Dedifferentiated amniotic fluid mesenchymal stem cell (primary cell): ENCODE measurements at regions not wholly inside any gene's neighbourhood (a gene's known extent, or its start where the extent isn't known, plus 50 kb on each side); places are given as distances from the start of the nearest gene placed in this dataset.

Experiments used
- DNase-seq: peaks from one replicate; pipeline ENCODE4 v3.0.0-alpha.2; 2016; ENCODE audit errors: extremely low spot score

GRCh38 chr6:44660561-44661220, 273.2 kb downstream of the CDC5L start:
- DNase-seq = peak; percentile 16

- no peak for DNase-seq
Observed at GRCh38 chr6:44661221-44662008, 273.9 kb downstream of the CDC5L start.

- no peak for DNase-seq
Observed at GRCh38 chr6:44662461-44663121, 275.1 kb downstream of the CDC5L start.

- no peak for DNase-seq
Observed at GRCh38 chr6:44663860-44664634, 276.5 kb downstream of the CDC5L start.

- peak; percentile 29 for DNase-seq
Observed at GRCh38 chr6:44664716-44665115, 277.2 kb downstream of the CDC5L start.

GRCh38 chr6:44665143-44665542, 277.6 kb downstream of the CDC5L start:
- no peak for DNase-seq

- DNase-seq = no peak
Observed at GRCh38 chr6:44665683-44666082, 278.2 kb downstream of the CDC5L start.

GRCh38 chr6:44666324-44666723, 278.8 kb downstream of the CDC5L start:
- no peak for DNase-seq

- DNase-seq = peak; percentile 89
Observed at GRCh38 chr6:44667226-44667625, 279.7 kb downstream of the CDC5L start.

- DNase-seq = no peak
Observed at GRCh38 chr6:44667668-44668390, 280.3 kb downstream of the CDC5L start.

GRCh38 chr6:44668391-44668930, 281.0 kb downstream of the CDC5L start:
- no peak for DNase-seq

- no peak for DNase-seq
Observed at GRCh38 chr6:44668976-44669934, 281.7 kb downstream of the CDC5L start.

GRCh38 chr6:44670146-44670545, 282.6 kb downstream of the CDC5L start:
- DNase-seq = no peak

GRCh38 chr6:44671333-44671732, 283.8 kb downstream of the CDC5L start:
- DNase-seq = no peak

GRCh38 chr6:44672086-44672485, 284.6 kb downstream of the CDC5L start:
- DNase-seq = no peak

GRCh38 chr6:44672841-44673240, 285.3 kb downstream of the CDC5L start:
- no peak for DNase-seq

GRCh38 chr6:44674226-44675155, 287.0 kb downstream of the CDC5L start:
- no peak for DNase-seq

- DNase-seq = no peak
Observed at GRCh38 chr6:44675449-44675848, 287.9 kb downstream of the CDC5L start.
